Pulmonary artery endothelial cell (primary cell): ENCODE measurements at regions not wholly inside any gene's neighbourhood (a gene's known extent, or its start where the extent isn't known, plus 50 kb on each side); places are given as distances from the start of the nearest gene placed in this dataset.
"Not testable (repeated sequence)": the region's sequence is repeated elsewhere in the genome, so short reads cannot be mapped to it uniquely, and the experiment has no call there.

ENCODE experiments used
- DNase-seq: peaks from one replicate; pipeline ENCODE4 v3.0.0-alpha.2; 2011; ENCODE audit warnings: low read depth, low spot score

- no peak for DNase-seq
Measured at GRCh38 chr6:68575765-68576439, 59.2 kb upstream of the ADGRB3 start.

- no peak for DNase-seq
Measured at GRCh38 chr6:68572975-68573374, 62.1 kb upstream of the ADGRB3 start.

GRCh38 chr6:68572525-68572924 lies 62.6 kb upstream of the ADGRB3 start:
- no peak for DNase-seq

GRCh38 chr6:68559716-68560115 lies 75.4 kb upstream of the ADGRB3 start:
- no peak for DNase-seq

- no peak for DNase-seq
Measured at GRCh38 chr6:68559070-68559469, 76.0 kb upstream of the ADGRB3 start.

- DNase-seq = no peak
Measured at GRCh38 chr6:68546620-68547019, 88.5 kb upstream of the ADGRB3 start.

- DNase-seq = no peak
Measured at GRCh38 chr6:68544450-68544849, 90.6 kb upstream of the ADGRB3 start.

- no peak for DNase-seq
Measured at GRCh38 chr6:68533339-68533795, 101.7 kb upstream of the ADGRB3 start.

- no peak for DNase-seq
Measured at GRCh38 chr6:68527691-68528090, 107.4 kb upstream of the ADGRB3 start.

GRCh38 chr6:68506911-68507310 lies 128.2 kb upstream of the ADGRB3 start:
- DNase-seq = no peak

- DNase-seq = no peak
Measured at GRCh38 chr6:68502946-68503345, 132.1 kb upstream of the ADGRB3 start.

- DNase-seq = no peak
Measured at GRCh38 chr6:68497927-68498326, 137.2 kb upstream of the ADGRB3 start.

GRCh38 chr6:68494880-68495279 lies 140.2 kb upstream of the ADGRB3 start:
- not testable (repeated sequence) for DNase-seq

- no peak for DNase-seq
Measured at GRCh38 chr6:68476611-68477010, 158.5 kb upstream of the ADGRB3 start.

GRCh38 chr6:68473433-68474210 lies 161.5 kb upstream of the ADGRB3 start:
- no peak for DNase-seq

- no peak for DNase-seq
Measured at GRCh38 chr6:68468244-68468884, 166.7 kb upstream of the ADGRB3 start.

- DNase-seq = no peak
Measured at GRCh38 chr6:68458447-68458846, 176.6 kb upstream of the ADGRB3 start.

GRCh38 chr6:68447112-68447511 lies 188.0 kb upstream of the ADGRB3 start:
- DNase-seq = no peak

- DNase-seq = no peak
Measured at GRCh38 chr6:68445926-68446325, 189.2 kb upstream of the ADGRB3 start.

- DNase-seq = no peak
Measured at GRCh38 chr6:68443704-68444103, 191.4 kb upstream of the ADGRB3 start.

- DNase-seq = no peak
Measured at GRCh38 chr6:68427630-68428029, 207.5 kb upstream of the ADGRB3 start.

GRCh38 chr6:68410021-68410420 lies 225.1 kb upstream of the ADGRB3 start:
- DNase-seq = no peak
